Tibial nerve (tissue), 4 donors: ENCODE measurements at regions not wholly inside any gene's neighbourhood (a gene's known extent, or its start where the extent isn't known, plus 50 kb on each side); places are given as distances from the start of the nearest gene placed in this dataset.

ENCODE experiments used
- EP300 ChIP-seq, 2 donors: sonication (generic); formaldehyde crosslinking; IDR thresholded peaks; one replicate each; pipeline ENCODE4 v1.6.1; 2017; ENCODE audit warnings: antibody characterized with exemption in 2 of 2, mild to moderate bottlenecking in 1 of 2
- POLR2A ChIP-seq, 2 donors: fragments of 450-650 bp; IDR thresholded peaks; one replicate each; pipeline ENCODE4 v1.6.1; 2017; ENCODE audit warnings: antibody characterized with exemption in 2 of 2, mild to moderate bottlenecking in 2 of 2, moderate library complexity in 2 of 2
- TF ChIP-seq, protein P1 (sequence below), 5 experiments: fragments of 200-600 bp in 3 of 5; fragments of 450-650 bp in 2 of 5; sonication (generic) in 3 of 5; IDR thresholded peaks; one replicate each; pipeline ENCODE4 v1.5.1; 2016 to 2019; ENCODE audit warnings: antibody characterized with exemption in 5 of 5, mild to moderate bottlenecking in 3 of 5, moderate library complexity in 2 of 5

DNA sequence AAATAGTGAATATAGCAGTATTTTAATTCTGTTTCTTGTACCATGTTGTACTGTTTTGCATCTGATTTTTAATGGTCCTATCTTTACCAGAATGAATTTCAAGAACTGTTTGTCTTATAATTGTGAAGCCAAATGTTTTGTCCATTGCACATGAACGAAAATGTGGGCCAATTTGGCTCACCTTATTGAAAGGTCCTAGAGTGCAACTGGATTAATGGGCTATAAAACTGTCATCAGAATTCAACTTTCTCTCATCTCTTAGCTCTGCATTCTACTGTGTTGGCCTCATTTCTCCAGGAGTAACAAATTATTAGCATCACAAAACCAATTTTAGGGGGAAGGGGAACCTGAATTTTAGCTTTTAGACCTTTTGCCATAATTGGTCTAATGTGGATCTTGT lies 179.4 kb upstream of the NUDT12 start:
- TF ChIP-seq, protein P1, sequence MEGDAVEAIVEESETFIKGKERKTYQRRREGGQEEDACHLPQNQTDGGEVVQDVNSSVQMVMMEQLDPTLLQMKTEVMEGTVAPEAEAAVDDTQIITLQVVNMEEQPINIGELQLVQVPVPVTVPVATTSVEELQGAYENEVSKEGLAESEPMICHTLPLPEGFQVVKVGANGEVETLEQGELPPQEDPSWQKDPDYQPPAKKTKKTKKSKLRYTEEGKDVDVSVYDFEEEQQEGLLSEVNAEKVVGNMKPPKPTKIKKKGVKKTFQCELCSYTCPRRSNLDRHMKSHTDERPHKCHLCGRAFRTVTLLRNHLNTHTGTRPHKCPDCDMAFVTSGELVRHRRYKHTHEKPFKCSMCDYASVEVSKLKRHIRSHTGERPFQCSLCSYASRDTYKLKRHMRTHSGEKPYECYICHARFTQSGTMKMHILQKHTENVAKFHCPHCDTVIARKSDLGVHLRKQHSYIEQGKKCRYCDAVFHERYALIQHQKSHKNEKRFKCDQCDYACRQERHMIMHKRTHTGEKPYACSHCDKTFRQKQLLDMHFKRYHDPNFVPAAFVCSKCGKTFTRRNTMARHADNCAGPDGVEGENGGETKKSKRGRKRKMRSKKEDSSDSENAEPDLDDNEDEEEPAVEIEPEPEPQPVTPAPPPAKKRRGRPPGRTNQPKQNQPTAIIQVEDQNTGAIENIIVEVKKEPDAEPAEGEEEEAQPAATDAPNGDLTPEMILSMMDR (IDR thresholded peaks at IDR 0.05), result no peak
- TF ChIP-seq POLR2A (IDR thresholded peaks at IDR 0.05), result no peak
- TF ChIP-seq EP300 (IDR thresholded peaks at IDR 0.05), result no peak
